Psoas muscle (tissue), 7 donors: ENCODE measurements at regions not wholly inside any gene's neighbourhood (a gene's known extent, or its start where the extent isn't known, plus 50 kb on each side); places are given as distances from the start of the nearest gene placed in this dataset.

Experiments used
- ATAC-seq, 4 donors: fragments of 200-7000 bp; cut with Tn5 transposase; one replicate each; pipeline ENCODE4 v1.9.1; 2020; ENCODE audit warnings: moderate library complexity in 3 of 4, mild to moderate bottlenecking in 2 of 4
- DNase-seq, 2 donors: peaks; one replicate each; pipeline ENCODE4 v3.0.0-alpha.2; 2020
- H3K27ac ChIP-seq: fragments of 200-600 bp; one replicate; pipeline ENCODE4 v1.8.0; 2022
- H3K27me3 ChIP-seq, 3 donors: fragments of 200-600 bp in 1 of 3; one replicate each; pipeline versions ENCODE4 v1.6.1 to v1.8.0; 2013 to 2022; ENCODE audit warnings: low read length in 2 of 3, mild to moderate bottlenecking in 2 of 3, moderate library complexity in 1 of 3; ENCODE audit not compliant: insufficient read depth in 3 of 3
- H3K36me3 ChIP-seq, 2 donors: fragments of 200-600 bp in 1 of 2; one replicate each; pipeline versions ENCODE4 v1.6.1 to v1.8.0; 2013 to 2022; ENCODE audit warnings: low read depth in 1 of 2, mild to moderate bottlenecking in 1 of 2, moderate library complexity in 1 of 2; ENCODE audit not compliant: insufficient read depth in 1 of 2
- H3K4me1 ChIP-seq: fragments of 200-600 bp; one replicate; pipeline ENCODE4 v1.8.0; 2022
- H3K4me3 ChIP-seq: fragments of 200-600 bp; one replicate; pipeline ENCODE4 v1.8.0; 2022; ENCODE audit warnings: mild to moderate bottlenecking
- H3K9me3 ChIP-seq: fragments of 200-600 bp; one replicate; pipeline ENCODE4 v1.8.0; 2022
- CTCF ChIP-seq: fragments of 200-600 bp; IDR thresholded peaks from one replicate; pipeline ENCODE4 v1.8.0; 2022; ENCODE audit warnings: antibody characterized with exemption
- WGBS, 3 donors: extraction: QIAGEN DNeasy Blood & Tissue Kit; methylation state at CpG; one replicate each; pipeline versions ENCODE4 v1.1.6 to v1.1.7; 2013; 5-methylcytosine and 5-hydroxymethylcytosine counted together
- intact Hi-C, 2 donors: fragments of 100-400 bp; cut with DNase I; formaldehyde crosslinking; loops; one replicate each; pipeline versions ENCODE4 v1.11.0 to v1.14.2; 2022
- donor health status: healthy with polysubstance abuse.
- donor health status: DM: no; HTN: no; CAD: no; lungs with moderate emphysema.
- donor health status: Bipolar disorder and iron deficiency.
- donor health status: healthy.
- donor health status: DM: yes; HTN: yes; CAD: no.
- donor health status: DM: no; HTN: no; CAD: no.
- donor health status: DM: yes; HTN: yes; CAD: no.

- intact Hi-C loops, result no loop called here
- no peak for DNase-seq
Observed at GRCh38 chr4:62627671-62628070, 1427.5 kb downstream of the ADGRL3 start.

DNA sequence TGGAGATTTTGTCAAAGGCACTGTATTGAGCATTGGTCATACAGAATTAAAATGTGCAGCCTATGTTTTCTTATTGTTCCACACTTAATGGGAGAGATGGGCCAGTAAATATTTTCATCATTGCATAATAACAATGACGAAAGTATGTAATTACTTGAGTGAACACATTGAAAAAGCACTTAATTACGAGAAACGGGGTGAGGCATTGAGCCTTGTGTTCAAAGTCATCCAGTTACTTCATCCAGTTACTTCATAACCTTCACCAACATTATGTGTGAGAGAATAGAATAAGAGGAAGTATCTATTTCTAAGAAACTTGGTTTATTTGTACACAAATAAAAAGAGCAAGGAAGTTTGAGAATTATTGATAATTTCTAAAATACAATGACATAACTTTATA lies 1427.0 kb downstream of the ADGRL3 start:
- Histone ChIP-seq H3K4me1 (no peaks in the 10 kb centered on the region), H3K4me3 (no peak overlapping the region), H3K27ac (no peak overlapping the region), H3K36me3 (no peaks in the 10 kb centered on the region), H3K27me3 (no peaks in the 10 kb centered on the region), H3K9me3 (no peaks in the 10 kb centered on the region)
- no peak for ATAC-seq
- WGBS, 3 donors, result 29 to 36% (median 32%) methylated on average over 3 of the region's 3 CpGs
- no peak for TF ChIP-seq CTCF
- no peak for DNase-seq
- intact Hi-C loops, result no loop called here

More at GRCh38 chr4:62627671-62628070, 1427.5 kb downstream of the ADGRL3 start:
- Histone ChIP-seq H3K27ac (no peak overlapping the region), H3K4me1 (no peaks in the 10 kb centered on the region), H3K36me3 (no peaks in the 10 kb centered on the region), H3K4me3 (no peak overlapping the region), H3K27me3 (no peaks in the 10 kb centered on the region), H3K9me3 (no peaks in the 10 kb centered on the region)
- no peak for TF ChIP-seq CTCF
- ATAC-seq, result no peak
- WGBS, 3 donors, result 69 to 78% (median 73%) methylated on average over 2 of the region's 2 CpGs

DNA sequence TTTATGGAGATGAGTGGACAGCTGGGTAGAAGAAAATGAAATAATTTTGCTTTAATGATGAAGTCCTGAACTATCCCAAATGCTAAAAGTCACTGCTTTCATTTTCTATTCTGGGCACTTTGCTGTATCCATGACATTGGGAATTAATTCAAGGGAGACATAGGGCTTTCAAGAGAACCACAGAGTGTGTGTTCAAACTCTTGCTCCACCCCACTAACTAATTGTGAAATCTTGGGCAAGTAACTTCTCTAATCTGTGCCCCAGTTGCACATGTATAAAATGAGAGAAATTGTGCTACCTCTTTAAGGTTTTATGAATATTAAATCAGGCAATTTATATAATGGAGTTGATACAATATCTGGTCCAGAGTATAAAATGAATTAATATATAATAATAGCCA lies 1422.0 kb downstream of the ADGRL3 start:
- Histone ChIP-seq H3K36me3 (no peaks in the 10 kb centered on the region), H3K27me3 (no peaks in the 10 kb centered on the region), H3K4me3 (no peak overlapping the region), H3K27ac (no peak overlapping the region), H3K4me1 (no peaks in the 10 kb centered on the region), H3K9me3 (no peaks in the 10 kb centered on the region)
- intact Hi-C loops, result no loop called here
- TF ChIP-seq CTCF, result no peak
- ATAC-seq (no peak), DNase-seq (no peak)

DNA sequence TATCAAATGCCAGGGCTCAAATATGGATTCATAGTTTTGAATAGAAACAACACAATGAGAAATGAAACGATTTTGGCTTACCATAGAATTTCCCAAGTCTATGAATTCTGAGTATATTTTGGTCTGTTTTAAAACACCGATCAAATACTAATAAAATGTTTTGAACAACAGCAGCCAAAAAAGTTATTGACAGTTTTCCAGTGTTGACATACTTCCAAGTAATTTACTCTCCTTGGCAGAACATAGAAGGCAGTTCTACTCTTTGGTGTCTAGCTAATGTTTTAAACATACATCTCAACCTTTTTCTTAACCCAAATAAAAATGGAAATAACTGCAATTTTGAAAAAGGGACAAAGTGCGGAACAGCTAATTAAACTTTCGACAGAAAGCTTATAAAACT lies 1419.8 kb downstream of the ADGRL3 start:
- H3K4me1 ChIP-seq, result no peaks in the 10 kb centered on the region
- WGBS, 3 donors, result 58 to 70% (median 69%) methylated on average over 4 of the region's 4 CpGs
- no peak for TF ChIP-seq CTCF
- no peak overlapping the region for H3K4me3 ChIP-seq
- H3K27me3 ChIP-seq, result no peaks in the 10 kb centered on the region
- no peaks in the 10 kb centered on the region for H3K36me3 ChIP-seq
- no peaks in the 10 kb centered on the region for H3K9me3 ChIP-seq
- no peak for ATAC-seq
- intact Hi-C loops, result no loop called here
- DNase-seq, result no peak
- no peak overlapping the region for H3K27ac ChIP-seq

GRCh38 chr4:62618042-62618441 lies 1417.9 kb downstream of the ADGRL3 start:
- 81 to 82% (median 82%) methylated on average over 2 of the region's 2 CpGs for WGBS, 3 donors
- intact Hi-C loops, result no loop called here
- no peak overlapping the region for H3K27ac ChIP-seq
- DNase-seq (no peak), ATAC-seq (no peak)
- H3K36me3 ChIP-seq, result no peaks in the 10 kb centered on the region
- H3K9me3 ChIP-seq, result no peaks in the 10 kb centered on the region
- TF ChIP-seq CTCF, result no peak
- no peaks in the 10 kb centered on the region for H3K27me3 ChIP-seq
- no peaks in the 10 kb centered on the region for H3K4me1 ChIP-seq
- no peak overlapping the region for H3K4me3 ChIP-seq
